Upper lobe of left lung (tissue), 6 donors: ENCODE measurements at regions not wholly inside any gene's neighbourhood (a gene's known extent, or its start where the extent isn't known, plus 50 kb on each side); places are given as distances from the start of the nearest gene placed in this dataset.

Experiments used
- ATAC-seq, 2 donors: fragments of 200-7000 bp; cut with Tn5 transposase; one replicate each; pipeline ENCODE4 v1.9.1; 2022; ENCODE audit warnings: mild to moderate bottlenecking in 2 of 2, moderate library complexity in 2 of 2; ENCODE audit not compliant: low FRiP score in 2 of 2
- DNase-seq, 2 donors: peaks; one replicate each; pipeline ENCODE4 v3.0.0-alpha.2; 2019 to 2020
- H3K27ac ChIP-seq, 4 donors: fragments of 200-600 bp; sonication (generic); one replicate each; pipeline ENCODE4 v1.5.1; 2016 to 2019
- H3K27me3 ChIP-seq, 4 donors: fragments of 200-600 bp; sonication (generic); one replicate each; pipeline ENCODE4 v1.5.1; 2017 to 2019
- H3K36me3 ChIP-seq, 4 donors: fragments of 200-600 bp; sonication (generic); one replicate each; pipeline ENCODE4 v1.5.1; 2016 to 2019
- H3K4me1 ChIP-seq, 4 donors: fragments of 200-600 bp; sonication (generic); one replicate each; pipeline ENCODE4 v1.5.1; 2018 to 2019
- H3K4me3 ChIP-seq, 4 donors: fragments of 200-600 bp; sonication (generic); one replicate each; pipeline ENCODE4 v1.5.1; 2017 to 2019; ENCODE audit warnings: mild to moderate bottlenecking in 2 of 4, moderate library complexity in 1 of 4
- H3K9me3 ChIP-seq, 4 donors: fragments of 200-600 bp; sonication (generic); one replicate each; pipeline ENCODE4 v1.5.1; 2018 to 2019
- CTCF ChIP-seq, 6 experiments: fragments of 450-650 bp in 4 of 6; fragments of 200-600 bp in 2 of 6; sonication (generic) in 2 of 6; IDR thresholded peaks; one replicate each; pipeline ENCODE4 v1.5.1; 2016 to 2019; ENCODE audit warnings: antibody characterized with exemption in 6 of 6
- EP300 ChIP-seq, 4 donors: sonication (generic); formaldehyde crosslinking; IDR thresholded peaks; one replicate each; pipeline ENCODE4 v1.5.1; 2017; ENCODE audit warnings: antibody characterized with exemption in 4 of 4, control low read depth in 2 of 4
- POLR2A ChIP-seq, 4 donors: fragments of 450-650 bp; IDR thresholded peaks; one replicate each; pipeline ENCODE4 v1.5.1; 2016 to 2017; ENCODE audit warnings: antibody characterized with exemption in 4 of 4, mild to moderate bottlenecking in 2 of 4
- POLR2AphosphoS5 ChIP-seq, 2 donors: sonication (generic); formaldehyde crosslinking; IDR thresholded peaks; one replicate each; pipeline ENCODE4 v1.5.1; 2017; ENCODE audit warnings: antibody characterized with exemption in 2 of 2
- WGBS, 2 donors: methylation state at CpG; one replicate each; pipeline ENCODE4 v1.1.5; 2017 to 2018; 5-methylcytosine and 5-hydroxymethylcytosine counted together
- donor health status: DM: no; HTN: no; CAD: no; lungs with moderate emphysema.
- donor health status: DM: no; HTN: yes; CAD: no; lungs with severe emphysema.

DNA sequence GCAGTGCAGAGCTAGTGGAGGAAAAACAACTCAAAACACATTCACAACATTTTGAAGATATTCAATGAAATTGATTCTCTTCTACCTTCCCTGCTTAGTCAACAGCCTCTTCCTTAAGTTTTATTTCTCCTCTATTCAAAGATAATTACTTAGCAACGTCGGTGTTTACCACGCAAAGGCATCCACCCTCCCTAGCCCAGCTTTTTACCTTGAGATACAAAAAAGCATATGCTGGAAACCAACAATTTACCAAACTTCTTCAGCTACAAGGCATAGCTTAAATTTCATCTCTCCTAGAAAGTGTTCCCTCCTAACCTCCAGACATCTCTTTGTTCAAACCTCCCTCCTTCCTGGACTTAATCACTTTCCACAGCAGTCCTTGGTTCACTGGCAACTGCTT lies 102.8 kb upstream of the SOD1 start:
- H3K36me3 ChIP-seq, result no peaks in the 10 kb centered on the region
- H3K9me3 ChIP-seq, result no peaks in the 10 kb centered on the region
- WGBS, 2 donors, result 91 to 94% methylated on average over 3 of the region's 3 CpGs
- peaks cover 22 to 29% (median 25%) of the 10 kb centered on the region in 4 donors for H3K4me1 ChIP-seq
- no peak for TF ChIP-seq EP300 (IDR thresholded peaks at IDR 0.05)
- TF ChIP-seq POLR2A (IDR thresholded peaks at IDR 0.05), result no peak
- TF ChIP-seq CTCF (IDR thresholded peaks at IDR 0.05), result no peak
- no peak for TF ChIP-seq POLR2AphosphoS5 (IDR thresholded peaks at IDR 0.05)
- H3K27me3 ChIP-seq, result peaks cover 0 to 25% (median 21%) of the 10 kb centered on the region in 4 donors
- no peak overlapping the region for H3K4me3 ChIP-seq
- DNase-seq (no peak), ATAC-seq (no peak)
- no peak overlapping the region for H3K27ac ChIP-seq

DNA sequence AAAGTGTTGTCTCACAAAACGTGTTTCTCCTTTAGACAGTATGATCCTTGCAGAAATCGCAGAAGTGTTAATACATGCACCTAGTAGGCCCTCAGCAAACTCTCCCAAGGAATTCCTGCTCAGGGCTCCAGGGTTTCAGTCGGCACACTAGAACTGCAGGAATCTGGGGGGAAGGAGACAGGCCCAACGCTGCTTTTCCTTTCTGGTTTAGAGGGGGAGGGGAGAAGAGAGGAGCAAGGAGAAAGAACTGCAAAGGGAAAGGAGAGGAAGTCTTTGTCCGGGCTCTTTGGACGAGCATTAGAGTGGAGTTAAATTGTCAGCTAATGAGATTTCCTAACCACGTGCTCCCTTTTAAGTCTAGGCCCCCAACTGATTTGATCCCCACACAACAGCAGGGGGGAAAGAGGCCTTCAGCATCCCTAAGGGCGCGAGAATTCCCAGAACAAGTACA lies 103.7 kb upstream of the SOD1 start:
- no peak for ATAC-seq
- Histone ChIP-seq H3K36me3 (no peaks in the 10 kb centered on the region), H3K9me3 (no peaks in the 10 kb centered on the region), H3K27ac (no peak overlapping the region), H3K4me1 (peaks cover 22 to 29% (median 25%) of the 10 kb centered on the region in 4 donors), H3K4me3 (no peak overlapping the region), H3K27me3 (peaks cover 0 to 25% (median 21%) of the 10 kb centered on the region in 4 donors)
- DNase-seq, result no peak
- 89 to 91% methylated on average over 9 of the region's 9 CpGs for WGBS, 2 donors
- TF ChIP-seq CTCF (IDR thresholded peaks at IDR 0.05) (no peak), POLR2A (IDR thresholded peaks at IDR 0.05) (no peak)

GRCh38 chr21:31554511-31555022 lies 104.9 kb upstream of the SOD1 start:
- DNase-seq (no peak), ATAC-seq (no peak)
- Histone ChIP-seq H3K4me1 (peaks cover 20 to 24% (median 22%) of the 10 kb centered on the region in 4 donors), H3K4me3 (no peak overlapping the region), H3K9me3 (no peaks in the 10 kb centered on the region), H3K27ac (no peak overlapping the region), H3K27me3 (peaks cover 0 to 23% (median 19%) of the 10 kb centered on the region in 4 donors), H3K36me3 (no peaks in the 10 kb centered on the region)
- WGBS, 2 donors, result 60 to 75% methylated on average over 7 of the region's 7 CpGs
- TF ChIP-seq POLR2AphosphoS5 (IDR thresholded peaks at IDR 0.05) (no peak), EP300 (IDR thresholded peaks at IDR 0.05) (no peak), POLR2A (IDR thresholded peaks at IDR 0.05) (no peak)

DNA sequence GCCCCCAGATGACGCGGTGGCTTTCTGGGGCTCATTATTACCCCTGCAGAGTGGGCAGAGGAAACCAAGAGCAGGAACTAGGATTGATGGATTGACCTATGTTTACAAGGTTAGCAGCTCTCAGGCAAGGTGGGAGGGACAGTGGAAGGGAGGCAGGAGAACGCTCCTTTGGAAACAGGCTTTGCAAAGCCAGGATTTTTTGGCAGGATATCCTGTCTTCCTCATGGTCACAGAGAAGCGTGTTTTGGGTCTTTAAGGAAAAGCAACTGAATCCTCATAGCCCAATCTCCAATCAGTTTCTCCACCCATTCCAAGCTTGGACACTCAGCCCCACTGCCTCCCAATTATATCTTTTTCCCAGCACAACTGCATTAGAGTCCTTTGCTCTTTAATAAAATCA lies 105.6 kb upstream of the SOD1 start:
- ATAC-seq, result no peak
- Histone ChIP-seq H3K27ac (no peak overlapping the region), H3K27me3 (peaks cover 0 to 17% (median 15%) of the 10 kb centered on the region in 4 donors), H3K36me3 (no peaks in the 10 kb centered on the region), H3K4me3 (no peak overlapping the region), H3K9me3 (no peaks in the 10 kb centered on the region), H3K4me1 (peaks cover 13 to 17% (median 15%) of the 10 kb centered on the region in 4 donors)
- WGBS, 2 donors, result 76 to 84% methylated on average over 4 of the region's 4 CpGs
- no peak for TF ChIP-seq EP300 (IDR thresholded peaks at IDR 0.05)
- no peak for TF ChIP-seq POLR2A (IDR thresholded peaks at IDR 0.05)
- no peak for TF ChIP-seq POLR2AphosphoS5 (IDR thresholded peaks at IDR 0.05)
- no peak for TF ChIP-seq CTCF (IDR thresholded peaks at IDR 0.05)
- DNase-seq, result no peak

DNA sequence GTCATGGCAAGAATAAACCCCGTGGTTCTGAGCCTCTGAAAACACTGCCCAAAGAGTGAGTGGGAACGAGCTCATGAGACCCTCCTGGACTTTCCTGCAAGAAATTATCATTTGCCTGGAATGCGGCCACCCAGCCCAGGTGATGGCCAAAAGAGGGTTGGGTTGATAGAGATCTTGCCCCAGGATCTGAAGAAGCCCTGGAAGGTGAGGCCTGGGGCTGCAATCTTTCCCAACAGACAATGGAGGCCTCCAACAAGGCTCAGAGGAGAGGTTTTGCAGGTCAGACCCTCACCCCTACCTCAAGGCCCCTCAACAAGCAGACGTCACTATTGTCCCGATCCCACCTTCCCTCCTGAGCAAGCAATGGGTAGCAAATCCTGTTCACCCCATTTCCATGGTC lies 106.0 kb upstream of the SOD1 start:
- no peak overlapping the region for H3K4me3 ChIP-seq
- H3K9me3 ChIP-seq, result no peaks in the 10 kb centered on the region
- H3K4me1 ChIP-seq, result peaks cover 10 to 13% (median 11%) of the 10 kb centered on the region in 4 donors
- H3K36me3 ChIP-seq, result no peaks in the 10 kb centered on the region
- H3K27me3 ChIP-seq, result peaks cover 0 to 13% (median 10%) of the 10 kb centered on the region in 4 donors
- no peak for ATAC-seq
- WGBS, 2 donors, result 87 to 97% methylated on average over 5 of the region's 5 CpGs
- TF ChIP-seq POLR2AphosphoS5 (IDR thresholded peaks at IDR 0.05) (no peak), POLR2A (IDR thresholded peaks at IDR 0.05) (no peak), CTCF (IDR thresholded peaks at IDR 0.05) (no peak), EP300 (IDR thresholded peaks at IDR 0.05) (no peak)
- DNase-seq, result no peak
- H3K27ac ChIP-seq, result no peak overlapping the region
